ENCODE measurements at regions not wholly inside any gene's neighbourhood (a gene's known extent, or its start where the extent isn't known, plus 50 kb on each side); places are given as distances from the start of the nearest gene placed in this dataset.
A peak's percentile ranks its signal among the peaks of the same experiment; 100 is the strongest.

DNA sequence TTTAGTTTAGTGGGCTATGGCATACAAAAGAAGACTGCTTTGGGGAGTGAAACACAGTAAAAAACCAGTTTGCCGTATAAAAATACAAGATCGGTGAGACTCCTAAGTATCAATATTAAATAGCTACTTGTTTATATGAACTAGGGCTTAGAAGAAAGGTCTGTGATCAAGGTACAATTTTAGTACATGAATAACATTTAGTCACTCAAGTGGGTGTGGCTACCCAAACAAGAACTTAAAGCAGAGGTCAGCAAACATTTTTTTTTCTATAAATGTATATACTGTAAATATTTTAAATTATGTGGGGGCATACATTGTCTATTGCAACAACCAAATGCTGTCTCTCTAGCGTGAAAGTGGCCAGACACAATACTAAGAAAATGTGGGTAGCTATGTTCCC lies 1452.5 kb upstream of the NUDT12 start:
- no peak for DNase-seq (ENCODE audit: low read depth, low spot score)
- H3K27ac ChIP-seq, result no peak overlapping the region

DNA sequence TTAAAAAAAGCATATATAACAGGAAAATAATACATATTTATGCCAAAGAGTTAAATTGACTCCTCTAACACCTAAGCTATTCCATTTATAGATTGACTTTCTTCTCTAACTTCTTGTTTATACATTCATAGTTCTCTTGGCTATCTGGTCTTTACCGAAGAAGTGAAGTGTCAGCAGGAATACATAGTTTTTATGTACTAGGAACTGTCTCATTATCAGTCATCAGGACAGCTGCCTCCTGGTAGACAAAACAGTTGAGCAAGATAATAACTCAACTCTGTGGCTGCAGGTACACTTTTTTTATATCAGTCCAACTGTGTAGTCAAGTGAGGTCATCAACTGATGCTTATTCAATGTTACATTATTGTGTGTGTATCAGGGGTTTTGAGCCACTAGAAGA lies 1436.0 kb upstream of the NUDT12 start:
- no peak for DNase-seq (ENCODE audit: low read depth, low spot score)
- no peak overlapping the region for H3K27ac ChIP-seq

DNA sequence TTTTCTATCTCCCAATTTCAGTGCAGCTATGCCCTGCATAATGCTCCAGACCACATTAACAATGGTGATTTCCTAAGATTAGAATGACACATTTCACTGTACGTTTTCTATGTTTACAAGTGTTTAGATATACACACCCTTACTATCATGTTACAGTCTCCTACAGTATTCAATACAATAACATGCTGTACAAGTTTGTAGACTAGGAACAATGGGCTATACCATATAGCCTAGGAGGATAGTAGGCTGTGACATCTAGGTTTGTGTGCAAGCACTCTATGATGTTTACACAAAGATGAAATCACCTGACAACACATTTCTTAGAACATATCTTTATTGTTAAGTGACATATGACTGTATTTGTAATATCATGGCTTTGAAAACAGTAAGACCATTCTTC lies 1435.6 kb upstream of the NUDT12 start:
- H3K27ac ChIP-seq, result no peak overlapping the region
- DNase-seq (ENCODE audit: low read depth, low spot score), result no peak

DNA sequence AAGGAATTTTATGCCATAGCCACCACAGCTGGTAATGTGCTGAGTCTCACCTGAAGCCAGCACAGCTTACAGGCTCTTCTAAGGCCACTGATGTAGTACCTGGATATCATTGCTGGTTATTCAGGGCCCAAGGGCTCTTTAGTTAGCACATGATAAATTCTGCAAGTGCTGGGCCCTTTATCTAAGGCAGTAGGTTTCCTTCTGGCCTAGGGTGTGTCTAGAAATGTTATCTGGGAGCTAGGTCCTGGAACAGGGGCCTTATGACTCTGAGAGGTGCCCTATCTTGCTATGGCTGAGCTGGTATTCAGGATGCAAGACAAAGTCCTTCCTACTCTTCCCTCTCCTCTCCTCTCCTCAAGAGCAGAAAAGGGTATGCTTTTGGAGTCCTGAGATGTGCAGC lies 1424.5 kb upstream of the NUDT12 start:
- no peak overlapping the region for H3K27ac ChIP-seq
- DNase-seq (ENCODE audit: low read depth, low spot score), result no peak

DNA sequence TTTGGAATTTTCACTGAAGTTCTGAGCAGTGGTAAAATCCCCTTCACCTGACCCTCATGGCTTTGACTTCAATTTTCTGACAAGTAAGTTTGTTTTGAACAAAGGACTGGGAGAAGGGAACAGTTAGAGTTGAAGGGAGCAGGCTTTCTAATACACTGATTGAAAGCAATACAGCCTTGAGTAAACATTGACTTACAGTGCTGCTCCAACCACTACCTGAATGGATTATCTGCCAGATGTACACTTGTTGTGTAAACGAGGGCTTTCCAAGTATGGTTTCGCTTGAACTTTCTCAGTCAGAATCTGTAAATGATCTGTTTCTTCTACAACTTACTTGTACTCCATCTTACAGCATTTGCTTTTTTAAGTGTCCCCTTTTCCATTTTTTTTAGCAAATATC lies 1414.9 kb upstream of the NUDT12 start:
- DNase-seq (ENCODE audit: low read depth, low spot score), result no peak
- no peak overlapping the region for H3K27ac ChIP-seq

DNA sequence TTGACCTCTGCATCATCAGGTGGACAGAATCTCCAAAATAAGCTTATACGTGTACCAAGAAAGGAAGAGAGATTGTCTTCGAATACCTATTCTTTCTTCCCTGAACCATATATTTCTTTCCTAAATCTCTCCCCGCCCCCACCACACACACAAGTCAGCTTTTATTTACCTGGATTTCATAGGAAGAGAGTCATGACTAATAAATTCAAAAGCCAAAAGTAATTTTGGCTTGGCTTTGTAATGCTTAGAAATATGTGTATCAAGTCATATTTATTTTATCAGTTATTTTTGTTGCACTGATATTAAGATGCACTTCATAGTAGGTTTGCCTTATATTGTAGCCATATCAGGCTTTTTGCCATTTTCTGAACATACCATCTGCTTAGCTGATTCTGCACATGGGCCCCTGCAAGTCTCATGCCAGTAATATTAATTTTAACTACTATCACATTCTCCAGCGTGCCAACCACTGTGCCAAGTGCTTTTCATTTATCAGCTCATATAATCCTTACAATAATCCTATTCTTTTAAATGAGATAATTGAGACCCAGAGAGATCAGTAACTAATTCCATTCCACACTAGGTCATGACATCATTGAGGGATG lies 1405.3 kb upstream of the NUDT12 start:
- DNase-seq (ENCODE audit: low read depth, low spot score), result no peak
- H3K27ac ChIP-seq, result no peak overlapping the region

DNA sequence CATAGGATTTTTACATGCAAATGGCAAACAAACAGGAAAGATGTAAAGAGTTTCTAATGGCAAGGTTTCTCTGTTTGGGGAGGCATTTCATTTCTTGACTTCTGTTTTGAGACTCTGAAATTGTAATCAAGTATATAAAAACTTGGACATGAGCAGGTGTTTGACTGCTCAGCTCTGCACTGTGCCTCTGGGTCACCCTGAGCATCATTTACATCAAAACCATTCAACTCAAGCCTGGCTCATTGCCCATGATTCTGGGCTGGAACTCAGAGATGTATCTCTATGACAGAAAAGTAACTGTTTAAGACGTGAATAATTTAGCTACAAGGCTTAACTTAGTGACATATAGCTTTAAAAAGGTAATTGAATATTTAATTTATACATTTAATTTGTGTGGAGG lies 1402.4 kb upstream of the NUDT12 start:
- no peak for DNase-seq (ENCODE audit: low read depth, low spot score)
- no peak overlapping the region for H3K27ac ChIP-seq

DNA sequence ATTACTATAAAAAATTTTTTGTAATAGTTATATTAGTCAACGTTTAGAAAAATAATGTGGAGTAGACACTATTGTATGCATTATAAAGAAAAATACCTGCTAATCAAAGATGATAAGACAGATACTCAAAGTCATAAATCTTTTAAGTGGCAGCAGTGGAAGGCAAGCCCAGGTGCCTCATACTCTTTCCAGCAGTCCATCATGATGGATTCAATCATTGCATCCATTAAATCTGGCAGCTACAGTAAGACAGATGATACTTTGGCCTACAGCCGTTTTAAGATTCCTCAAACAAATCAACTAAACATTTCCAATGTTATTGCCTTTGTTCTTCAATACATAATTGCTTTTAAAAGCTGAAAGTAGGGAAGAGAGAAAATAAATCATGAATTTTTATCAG lies 1392.9 kb upstream of the NUDT12 start:
- no peak overlapping the region for H3K27ac ChIP-seq
- DNase-seq (ENCODE audit: low read depth, low spot score), result no peak

DNA sequence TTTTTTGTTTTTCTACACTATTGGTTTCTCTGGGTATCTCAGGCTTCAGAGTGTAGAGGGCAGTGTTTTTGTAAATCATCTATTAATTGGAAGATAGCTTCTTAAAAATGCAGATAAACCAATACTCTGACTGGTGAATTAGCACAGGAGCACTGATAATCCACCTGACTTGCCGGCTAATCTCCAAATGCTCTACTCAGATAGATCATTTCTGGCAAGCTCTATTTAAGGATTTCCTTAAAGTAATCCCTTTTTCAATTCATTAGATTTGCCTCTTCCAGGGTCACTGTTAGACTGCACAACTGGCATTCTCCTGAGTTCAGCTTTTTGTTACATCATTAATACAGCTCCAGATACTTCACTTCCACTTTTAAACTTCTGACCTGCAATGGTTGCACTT lies 1390.3 kb upstream of the NUDT12 start:
- no peak for DNase-seq (ENCODE audit: low read depth, low spot score)
- no peak overlapping the region for H3K27ac ChIP-seq

DNA sequence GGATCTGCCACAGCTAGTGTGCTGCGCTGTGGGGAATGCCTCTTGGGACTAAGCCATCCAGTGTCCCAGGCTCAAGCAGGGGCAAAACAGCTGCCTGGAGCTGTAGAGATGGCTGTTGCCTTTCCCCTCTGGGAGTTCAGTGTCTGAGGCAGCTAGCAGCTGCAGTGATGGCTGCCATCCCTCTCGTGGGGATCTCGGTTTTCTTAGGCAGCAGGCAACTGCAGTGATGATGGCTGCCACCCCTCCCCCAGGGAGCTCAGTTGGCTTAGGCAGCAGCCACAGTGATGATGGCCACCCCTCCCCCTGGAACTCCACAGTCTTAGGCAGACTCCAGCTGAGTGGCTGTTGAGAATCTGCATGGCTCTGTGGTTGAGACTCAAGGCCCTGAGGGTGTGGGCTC lies 1389.2 kb upstream of the NUDT12 start:
- no peak for DNase-seq (ENCODE audit: low read depth, low spot score)
- H3K27ac ChIP-seq, result no peak overlapping the region

DNA sequence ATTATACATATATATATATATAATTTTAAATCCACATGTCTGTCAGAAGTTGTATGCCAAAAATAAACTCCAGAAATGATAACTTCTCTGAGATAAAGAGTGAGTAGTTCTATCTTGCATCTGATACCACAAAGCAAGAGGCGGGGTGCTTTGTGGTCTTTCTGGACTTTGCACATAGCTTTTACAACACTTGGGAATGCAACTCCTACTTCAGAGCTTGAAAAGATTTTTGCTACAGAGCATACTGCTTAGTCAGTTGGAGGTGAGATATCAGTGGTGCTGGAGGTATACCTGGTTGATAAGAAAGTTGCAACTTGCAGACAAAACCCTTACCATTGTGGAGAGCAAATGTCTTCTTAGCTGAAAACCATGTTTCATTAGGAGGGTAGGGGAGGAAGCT lies 1384.5 kb upstream of the NUDT12 start:
- no peak for DNase-seq (ENCODE audit: low read depth, low spot score)
- H3K27ac ChIP-seq, result no peak overlapping the region

DNA sequence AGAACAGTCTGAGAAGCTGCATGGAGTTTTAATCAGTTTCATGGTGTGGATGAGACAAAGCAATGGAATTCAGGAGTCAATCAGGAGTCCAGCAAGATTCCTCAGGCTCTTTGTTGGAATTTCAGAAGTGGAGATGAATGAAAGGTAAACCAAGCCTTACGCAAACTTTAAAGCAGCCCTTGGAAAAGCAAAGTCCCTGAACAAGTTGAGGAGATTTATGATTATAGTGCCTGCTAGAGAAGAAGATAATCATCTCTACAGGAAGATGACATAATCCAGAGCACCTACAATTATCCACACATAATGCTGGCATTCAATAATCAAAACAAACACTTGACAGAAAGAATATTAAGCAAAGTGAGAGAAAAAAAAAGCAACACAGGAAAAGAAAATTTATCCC lies 1380.1 kb upstream of the NUDT12 start:
- no peak overlapping the region for H3K27ac ChIP-seq
- DNase-seq (ENCODE audit: low read depth, low spot score), result no peak

DNA sequence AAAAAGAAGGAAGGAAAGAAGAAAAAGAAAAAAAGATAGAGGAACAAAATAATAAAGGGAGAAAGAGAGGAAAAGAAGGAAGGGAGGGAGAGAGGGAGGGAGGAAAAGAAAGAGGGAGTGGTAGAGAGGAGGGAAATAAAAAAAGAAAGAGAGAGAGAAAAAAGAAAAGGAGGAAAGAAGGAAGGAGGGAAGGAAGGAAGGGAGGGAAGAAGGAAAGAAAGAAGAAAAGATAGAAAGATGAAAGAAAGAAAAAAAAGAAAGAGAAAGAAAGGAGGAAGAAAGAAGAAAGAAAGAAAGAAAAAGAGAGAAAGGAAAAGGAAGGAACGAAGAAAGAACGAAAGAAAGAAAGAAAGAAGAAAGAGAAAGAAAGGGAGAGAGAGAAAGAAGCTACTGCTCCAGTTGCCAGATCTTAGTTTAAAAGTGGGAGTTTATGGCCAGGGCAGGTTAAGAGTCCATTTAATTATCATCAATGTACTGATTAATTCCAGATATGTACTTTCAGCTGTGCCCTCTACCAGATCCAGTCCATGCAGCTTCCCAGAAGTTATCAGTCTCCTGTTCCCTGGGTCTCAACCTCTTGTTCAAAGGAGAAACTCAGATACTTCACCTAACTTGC lies 1378.5 kb upstream of the NUDT12 start:
- DNase-seq (ENCODE audit: low read depth, low spot score), result no peak
- no peak overlapping the region for H3K27ac ChIP-seq

DNA sequence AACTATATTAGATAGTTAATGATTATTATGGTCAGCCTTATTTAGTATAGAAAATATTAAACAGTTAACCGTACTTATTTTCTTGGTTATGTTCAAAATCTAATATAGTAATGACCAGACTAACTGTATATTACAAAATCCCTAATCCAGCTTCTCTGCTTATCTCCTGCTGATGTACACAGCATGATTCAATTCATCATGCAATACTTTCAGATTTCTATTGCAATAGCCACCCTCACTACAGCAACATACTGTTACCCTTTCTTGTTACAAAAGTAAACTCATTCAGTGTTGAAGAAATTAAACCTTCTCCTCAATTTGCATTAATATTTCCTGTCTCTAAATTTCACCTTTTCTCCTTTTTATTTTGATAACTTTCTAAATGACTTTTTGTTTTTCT lies 1375.0 kb upstream of the NUDT12 start:
- no peak overlapping the region for H3K27ac ChIP-seq
- no peak for DNase-seq (ENCODE audit: low read depth, low spot score)

DNA sequence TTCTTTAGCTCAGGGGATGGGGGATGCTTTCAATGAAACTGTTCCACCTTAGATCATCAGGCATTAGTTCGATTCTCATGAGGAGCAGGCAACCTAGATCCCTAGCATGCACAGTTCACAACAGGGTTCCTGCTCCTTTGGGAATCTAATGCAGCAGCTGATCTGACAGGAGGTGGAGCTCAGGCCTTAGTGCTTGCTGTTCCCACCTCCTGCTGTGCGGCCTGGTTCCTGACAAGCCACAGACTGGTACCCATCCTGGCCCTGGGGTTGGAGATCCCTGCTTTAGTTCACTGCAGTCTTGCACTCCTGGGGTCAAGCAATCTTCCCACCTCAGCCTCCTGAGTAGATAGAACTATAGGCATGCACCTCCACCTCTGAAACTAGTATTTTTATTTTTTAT lies 1369.8 kb upstream of the NUDT12 start:
- H3K27ac ChIP-seq, result no peak overlapping the region

DNA sequence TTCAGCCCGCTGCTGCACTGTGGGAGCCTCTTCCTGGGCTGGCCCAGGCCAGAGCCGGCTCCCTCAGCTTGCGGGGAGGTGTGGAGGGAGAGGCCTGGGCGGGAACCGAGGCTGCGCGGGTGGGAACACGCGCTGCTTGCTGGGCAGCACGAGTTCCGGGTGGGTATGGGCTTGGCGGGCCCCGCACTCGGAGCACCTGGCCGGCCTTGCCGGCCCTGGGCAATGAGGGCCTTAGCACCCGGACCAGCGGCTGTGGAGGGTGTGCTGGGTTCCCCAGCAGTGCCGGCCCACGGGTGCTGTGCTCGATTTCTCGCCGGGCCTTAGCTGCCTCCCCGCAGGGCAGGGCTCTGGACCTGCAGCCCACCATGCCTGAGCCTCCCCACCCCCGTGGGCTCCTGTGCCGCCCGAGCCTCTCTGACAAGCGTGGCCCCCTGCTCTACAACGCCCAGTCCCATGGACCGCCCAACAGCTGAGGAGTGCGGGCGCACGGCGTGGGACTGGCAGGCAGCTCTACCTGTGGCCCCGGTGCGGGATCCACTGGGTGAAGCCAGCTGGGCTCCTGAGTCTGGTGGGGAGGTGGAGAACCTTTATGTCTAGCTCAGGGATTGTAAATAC lies 1366.4 kb upstream of the NUDT12 start:
- H3K27ac ChIP-seq, result no peak overlapping the region
- DNase-seq (ENCODE audit: low read depth, low spot score), result no peak

More for the DNA sequence above, 1369.8 kb upstream of the NUDT12 start:
- no peak for DNase-seq (ENCODE audit: low read depth, low spot score)

DNA sequence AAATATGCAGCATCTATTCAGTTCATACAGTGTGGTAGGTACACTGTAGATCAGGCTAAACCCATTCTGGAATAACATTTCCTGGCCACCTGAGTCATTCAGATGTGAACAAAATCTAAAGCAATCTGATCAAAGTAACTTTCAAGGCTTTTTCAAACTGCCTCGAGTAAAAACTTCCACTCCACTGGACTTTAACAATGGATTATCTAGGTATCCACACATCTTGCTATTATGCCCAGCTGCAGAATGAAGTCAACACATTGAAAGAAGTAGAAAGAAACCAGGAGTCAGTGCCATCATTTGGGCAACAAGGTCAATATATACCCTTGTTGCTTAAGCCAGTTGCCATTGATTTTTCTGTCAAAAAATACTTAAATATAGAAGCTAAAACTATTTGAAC lies 1352.6 kb upstream of the NUDT12 start:
- DNase-seq (ENCODE audit: low read depth, low spot score), result no peak
- no peak overlapping the region for H3K27ac ChIP-seq

DNA sequence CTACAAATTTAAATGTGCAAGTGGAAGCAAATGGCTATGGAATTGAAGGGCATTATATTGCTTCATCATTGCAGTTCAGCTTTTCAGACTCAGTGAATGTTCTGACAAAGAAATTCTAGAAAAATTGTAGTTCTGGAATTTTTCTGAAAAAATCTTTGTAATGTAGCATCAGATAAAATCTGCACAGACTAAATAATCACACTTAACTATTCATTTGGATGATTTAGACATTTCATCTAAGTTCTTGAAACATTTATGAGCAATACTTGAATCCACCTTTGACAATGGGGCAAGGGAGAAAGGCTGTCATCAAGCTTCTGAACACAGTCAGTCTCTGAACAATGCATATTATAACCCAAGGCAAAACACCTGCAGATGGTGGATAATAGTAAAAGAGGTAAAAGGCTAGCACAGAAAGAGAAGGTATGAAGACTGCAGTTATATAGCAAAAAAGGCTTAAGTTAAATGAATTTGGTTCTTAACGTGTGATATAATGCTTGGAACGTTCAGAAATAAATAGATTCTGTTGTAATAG lies 1352.0 kb upstream of the NUDT12 start:
- no peak overlapping the region for H3K27ac ChIP-seq
- DNase-seq (ENCODE audit: low read depth, low spot score), result no peak

DNA sequence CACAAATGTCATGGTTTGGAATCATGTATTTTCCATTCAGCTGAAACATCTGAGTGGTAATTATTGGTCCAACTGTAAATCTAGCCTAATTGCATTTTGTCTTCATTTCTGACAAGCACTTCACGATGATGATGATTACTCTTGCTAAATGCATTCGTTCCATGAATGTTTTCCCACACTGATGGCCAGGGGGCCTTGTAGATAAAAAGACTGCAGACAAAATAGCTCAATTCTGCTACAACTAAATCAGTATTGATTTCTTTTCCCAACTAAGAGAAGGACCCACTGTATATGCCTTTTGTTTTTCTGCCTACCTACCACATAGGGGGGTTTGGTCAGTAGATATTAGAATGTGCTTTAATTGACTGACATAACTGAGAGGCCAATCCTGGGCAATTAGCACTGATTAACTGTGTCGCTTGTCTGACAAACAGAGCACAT lies 1351.3 kb upstream of the NUDT12 start:
- no peak overlapping the region for H3K27ac ChIP-seq
- no peak for DNase-seq (ENCODE audit: low read depth, low spot score)

DNA sequence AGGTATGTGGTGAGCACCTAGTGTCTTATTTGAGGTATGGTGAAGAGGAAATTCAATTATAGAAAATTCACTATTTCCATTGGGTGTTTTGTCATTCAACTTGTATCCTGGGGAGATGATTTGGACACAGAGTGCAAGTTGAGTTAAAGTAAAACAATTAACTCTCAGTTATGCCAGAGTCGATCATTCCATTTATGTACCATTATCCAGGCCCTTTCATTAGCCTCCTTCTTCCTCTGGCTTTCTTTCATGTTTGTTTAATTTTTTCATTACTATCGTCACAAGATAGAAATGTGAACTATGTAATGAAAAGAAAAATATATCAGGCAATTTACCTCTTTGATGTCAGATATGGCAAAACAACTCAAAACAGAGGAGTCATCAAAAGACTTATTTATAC lies 1347.2 kb upstream of the NUDT12 start:
- H3K27ac ChIP-seq, result peak overlapping the region; percentile 61

DNA sequence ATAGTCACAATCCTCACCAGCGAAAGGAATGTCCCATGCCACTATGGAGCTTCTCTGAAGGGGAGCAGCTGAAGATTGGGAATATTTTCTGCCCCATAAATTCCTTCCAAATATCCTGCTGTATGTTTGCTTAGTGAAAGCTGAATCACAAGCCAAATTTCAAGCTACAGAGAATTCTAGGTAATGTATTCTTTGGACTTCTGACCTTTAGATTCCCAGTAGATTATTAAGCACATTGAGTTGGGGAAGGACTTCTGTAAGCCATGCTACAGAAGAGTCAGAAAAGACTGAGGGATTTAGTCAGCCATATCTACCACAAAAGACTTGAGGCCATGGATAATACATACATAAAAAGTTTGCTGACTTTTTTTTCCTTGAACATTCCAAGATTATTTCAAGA lies 1342.0 kb upstream of the NUDT12 start:
- H3K27ac ChIP-seq, result no peak overlapping the region
- DNase-seq (ENCODE audit: low read depth, low spot score), result no peak

More for the DNA sequence above, 1347.2 kb upstream of the NUDT12 start:
- no peak for DNase-seq (ENCODE audit: low read depth, low spot score)

DNA sequence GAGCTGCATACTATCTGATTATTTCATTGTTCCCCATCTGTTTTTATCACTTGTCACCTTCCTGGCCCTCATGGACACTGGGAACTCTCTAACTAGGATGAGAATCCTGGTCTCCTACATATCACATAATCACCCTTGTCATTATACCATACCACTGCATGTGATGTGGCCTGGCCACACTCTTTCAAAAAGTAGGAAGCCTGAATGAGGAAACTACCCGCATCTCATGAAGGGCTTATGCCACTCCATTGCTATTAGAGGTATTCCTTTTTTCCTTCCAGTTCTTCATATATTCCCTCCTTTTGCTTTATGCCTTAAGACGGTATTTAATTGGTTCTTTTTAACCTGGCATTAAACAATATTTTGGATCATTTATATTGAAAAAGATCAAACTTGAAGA lies 1341.4 kb upstream of the NUDT12 start:
- no peak for DNase-seq (ENCODE audit: low read depth, low spot score)
- H3K27ac ChIP-seq, result no peak overlapping the region
